Breast epithelium (tissue), 3 donors: ENCODE measurements at regions not wholly inside any gene's neighbourhood (a gene's known extent, or its start where the extent isn't known, plus 50 kb on each side); places are given as distances from the start of the nearest gene placed in this dataset.

Experiments used
- POLR2A ChIP-seq: fragments of 450-650 bp; IDR thresholded peaks from one replicate; pipeline ENCODE4 v1.6.1; 2016; ENCODE audit warnings: antibody characterized with exemption, mild to moderate bottlenecking, moderate library complexity
- TF ChIP-seq, protein P1 (sequence below), 3 donors: fragments of 450-650 bp; IDR thresholded peaks; one replicate each; pipeline ENCODE4 v1.5.1; 2016 to 2017; ENCODE audit warnings: antibody characterized with exemption in 3 of 3, mild to moderate bottlenecking in 3 of 3, moderate library complexity in 3 of 3

DNA sequence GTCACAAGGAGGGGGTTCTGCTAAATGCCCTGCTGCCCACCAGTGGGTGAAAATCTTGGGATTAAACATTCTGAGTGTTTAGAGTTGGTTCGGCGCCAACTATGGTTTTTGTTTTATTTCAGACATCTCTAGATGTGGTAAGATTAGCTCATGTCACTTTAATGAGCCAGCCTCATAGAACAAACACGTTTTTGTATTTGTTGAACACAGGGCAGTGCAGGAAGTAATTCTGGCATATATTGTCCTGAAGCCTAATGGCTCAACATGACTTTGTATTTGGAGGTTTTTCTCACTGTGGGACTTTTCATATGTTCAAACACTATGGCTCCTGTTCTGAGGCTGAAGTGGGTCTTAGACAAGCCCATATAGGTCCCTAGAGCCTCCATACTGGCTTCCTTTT lies 107.8 kb downstream of the NGF start:
- TF ChIP-seq POLR2A: no peak
- TF ChIP-seq, protein P1, sequence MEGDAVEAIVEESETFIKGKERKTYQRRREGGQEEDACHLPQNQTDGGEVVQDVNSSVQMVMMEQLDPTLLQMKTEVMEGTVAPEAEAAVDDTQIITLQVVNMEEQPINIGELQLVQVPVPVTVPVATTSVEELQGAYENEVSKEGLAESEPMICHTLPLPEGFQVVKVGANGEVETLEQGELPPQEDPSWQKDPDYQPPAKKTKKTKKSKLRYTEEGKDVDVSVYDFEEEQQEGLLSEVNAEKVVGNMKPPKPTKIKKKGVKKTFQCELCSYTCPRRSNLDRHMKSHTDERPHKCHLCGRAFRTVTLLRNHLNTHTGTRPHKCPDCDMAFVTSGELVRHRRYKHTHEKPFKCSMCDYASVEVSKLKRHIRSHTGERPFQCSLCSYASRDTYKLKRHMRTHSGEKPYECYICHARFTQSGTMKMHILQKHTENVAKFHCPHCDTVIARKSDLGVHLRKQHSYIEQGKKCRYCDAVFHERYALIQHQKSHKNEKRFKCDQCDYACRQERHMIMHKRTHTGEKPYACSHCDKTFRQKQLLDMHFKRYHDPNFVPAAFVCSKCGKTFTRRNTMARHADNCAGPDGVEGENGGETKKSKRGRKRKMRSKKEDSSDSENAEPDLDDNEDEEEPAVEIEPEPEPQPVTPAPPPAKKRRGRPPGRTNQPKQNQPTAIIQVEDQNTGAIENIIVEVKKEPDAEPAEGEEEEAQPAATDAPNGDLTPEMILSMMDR (IDR thresholded peaks at IDR 0.05): no peak
